HG03460 (cell line): ENCODE measurements at regions not wholly inside any gene's neighbourhood (a gene's known extent, or its start where the extent isn't known, plus 50 kb on each side); places are given as distances from the start of the nearest gene placed in this dataset.

Source experiments
- ATAC-seq: cut with Tn5 transposase; IDR thresholded peaks from one replicate; pipeline ENCODE4 v1.9.1; 2021; ENCODE audit not compliant: unreplicated experiment

DNA sequence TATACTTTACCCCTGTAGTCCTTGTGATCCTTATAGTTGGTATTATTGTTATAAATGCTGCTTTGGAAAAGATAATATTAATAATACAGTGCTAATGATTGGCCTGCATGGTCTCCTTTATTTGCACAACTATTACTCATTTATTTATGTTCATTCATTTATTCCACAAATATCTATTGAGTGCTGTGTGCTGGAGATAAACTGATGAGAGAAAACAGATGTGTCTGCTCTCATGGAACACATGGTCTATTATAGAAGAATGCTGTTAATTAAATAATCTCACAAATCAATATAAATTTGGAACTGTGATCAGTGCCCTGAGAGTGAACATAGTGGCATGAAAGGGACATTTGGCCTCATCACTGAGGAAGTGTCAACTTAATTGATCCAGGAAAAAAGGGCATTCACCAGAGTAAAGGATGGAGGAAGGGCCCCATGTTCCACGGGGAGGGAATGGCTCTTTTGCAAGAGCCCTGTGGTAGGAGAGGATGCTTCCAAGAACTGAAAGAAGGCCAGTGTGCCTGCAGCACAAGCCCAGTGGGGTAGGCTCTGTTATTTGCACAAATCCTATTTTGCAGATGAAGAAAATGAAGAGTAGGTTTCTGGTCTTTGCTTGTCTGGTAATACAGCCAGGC lies 91.5 kb upstream of the STK39 start:
- ATAC-seq, result no peak

DNA sequence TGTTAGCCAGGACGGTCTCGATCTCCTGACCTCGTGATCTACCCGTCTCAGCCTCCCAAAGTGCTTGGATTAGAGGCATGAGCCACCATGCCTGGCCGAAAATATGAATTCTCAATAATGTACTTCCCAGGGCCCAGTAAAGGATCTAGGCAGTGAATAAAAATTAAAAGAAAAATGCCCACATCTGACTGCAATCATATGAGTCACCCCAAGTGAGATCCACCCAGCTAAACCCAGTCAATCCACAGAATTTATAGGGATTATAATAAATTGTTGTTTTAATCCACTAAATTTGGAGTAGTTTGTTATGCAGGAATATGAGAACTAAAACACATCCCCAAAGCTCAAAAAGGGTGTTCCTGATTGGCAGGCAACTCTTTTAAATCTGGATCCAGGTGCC lies 93.5 kb upstream of the STK39 start:
- ATAC-seq, result no peak

DNA sequence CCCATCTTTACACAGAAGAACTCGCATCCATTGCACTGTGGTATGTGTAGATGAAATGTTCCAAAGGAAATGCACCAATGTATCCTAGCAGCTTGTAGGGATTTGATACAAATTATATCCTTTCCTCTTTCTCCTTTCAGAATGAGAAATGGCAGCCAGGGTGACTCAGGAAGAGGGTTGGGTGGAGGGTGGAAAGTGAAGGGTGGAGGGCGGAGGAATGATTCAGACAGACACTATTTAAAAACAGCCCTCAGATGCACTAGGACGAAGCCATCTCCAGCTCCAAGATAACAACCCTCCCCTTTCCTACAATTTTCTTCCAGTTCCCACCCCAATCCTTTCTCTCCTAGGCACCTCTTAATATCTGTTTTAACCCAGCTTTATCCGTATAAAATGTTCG lies 96.2 kb upstream of the STK39 start:
- ATAC-seq, result no peak

DNA sequence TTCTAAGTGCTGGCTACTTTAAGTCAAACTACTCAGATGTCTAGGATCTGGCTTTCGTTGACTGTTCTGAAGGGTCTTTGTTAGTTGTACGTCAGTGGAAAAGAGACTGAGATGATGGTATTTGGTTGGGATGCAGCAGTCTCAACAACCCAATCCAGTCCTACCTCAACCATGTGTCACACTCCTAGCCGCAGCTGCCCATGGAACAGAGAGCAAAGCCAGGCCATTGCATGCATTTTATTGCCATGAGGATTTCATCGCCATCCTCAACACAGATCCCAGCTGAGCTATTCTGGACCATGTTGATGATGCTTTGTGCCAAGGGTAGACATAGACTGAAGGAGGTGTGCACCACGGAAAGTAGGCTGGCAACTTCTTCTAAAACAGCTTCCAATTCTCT lies 97.3 kb upstream of the STK39 start:
- no peak for ATAC-seq

DNA sequence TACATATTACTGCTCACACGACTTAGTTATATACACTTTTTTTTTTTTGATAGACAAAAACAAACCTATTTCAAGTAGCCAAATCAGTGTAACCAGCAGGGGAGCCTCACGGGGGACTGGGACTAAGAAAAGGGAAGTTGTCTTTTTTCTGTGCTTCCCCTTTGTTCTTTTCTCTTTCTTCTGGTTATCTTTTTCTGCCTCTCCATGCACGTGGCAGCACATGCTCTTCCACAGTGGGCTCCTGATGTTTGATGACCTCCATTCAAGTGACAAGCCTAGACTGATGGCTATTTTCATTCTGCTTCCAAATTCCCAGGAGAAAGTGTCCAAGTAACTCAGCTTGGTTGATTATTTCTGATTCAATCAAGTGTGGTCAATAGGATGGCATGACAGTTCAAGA lies 98.2 kb upstream of the STK39 start:
- no peak for ATAC-seq

DNA sequence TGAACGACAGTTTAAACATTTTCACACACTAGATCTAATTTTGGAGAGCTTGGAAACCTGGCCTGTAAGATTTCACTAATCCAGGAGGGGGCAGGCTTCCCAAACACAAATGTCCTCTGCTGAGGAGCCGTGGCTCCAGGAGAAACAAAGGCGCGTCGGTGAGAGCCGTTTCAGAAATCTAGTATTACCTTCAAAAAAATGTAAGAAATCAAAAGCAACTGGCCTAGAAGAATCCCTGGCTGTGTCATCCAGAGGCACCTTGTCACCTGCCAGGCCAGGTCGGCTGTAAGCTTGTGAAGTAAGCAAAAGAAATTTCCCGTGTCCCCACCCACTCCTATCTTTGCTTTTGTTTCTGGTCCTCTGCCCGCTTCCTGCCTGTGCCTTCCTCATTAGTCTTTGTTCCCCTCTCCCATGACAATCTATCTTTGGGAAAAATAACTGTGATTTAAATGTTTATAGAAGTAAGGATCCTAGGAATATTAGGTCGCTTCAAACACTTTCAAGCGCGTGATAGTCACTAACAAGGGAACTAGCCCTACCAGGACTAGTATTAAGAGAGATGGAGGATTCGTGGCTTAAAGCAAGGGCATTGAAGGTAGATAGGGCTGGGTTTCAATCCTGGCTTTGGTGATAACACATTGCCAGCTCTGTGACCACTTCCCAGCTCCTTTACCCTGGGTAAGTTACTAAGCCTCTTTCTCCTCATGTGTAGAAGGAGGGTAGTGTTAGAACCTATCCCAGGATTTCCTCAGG lies 99.5 kb upstream of the STK39 start:
- peak; percentile 83 for ATAC-seq

DNA sequence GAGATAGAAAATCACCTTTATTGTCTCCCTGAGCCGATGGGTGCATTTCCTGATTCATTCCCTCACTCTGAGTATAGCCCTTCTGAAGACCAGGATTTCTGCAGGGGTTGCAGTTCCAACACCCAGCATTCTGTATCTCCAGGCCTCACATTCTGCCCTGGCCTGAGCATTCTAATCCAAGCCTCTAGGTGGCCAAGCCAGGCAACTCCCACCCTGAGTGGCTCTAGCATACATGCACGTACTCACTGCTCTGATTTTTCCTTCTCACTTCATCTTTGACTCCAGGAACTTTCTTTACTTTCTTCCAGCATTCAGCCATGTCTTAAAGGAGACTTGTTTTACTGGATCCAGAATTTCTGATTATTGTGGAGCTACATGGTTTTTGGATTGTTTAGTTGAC lies 100.7 kb upstream of the STK39 start:
- ATAC-seq, result no peak

DNA sequence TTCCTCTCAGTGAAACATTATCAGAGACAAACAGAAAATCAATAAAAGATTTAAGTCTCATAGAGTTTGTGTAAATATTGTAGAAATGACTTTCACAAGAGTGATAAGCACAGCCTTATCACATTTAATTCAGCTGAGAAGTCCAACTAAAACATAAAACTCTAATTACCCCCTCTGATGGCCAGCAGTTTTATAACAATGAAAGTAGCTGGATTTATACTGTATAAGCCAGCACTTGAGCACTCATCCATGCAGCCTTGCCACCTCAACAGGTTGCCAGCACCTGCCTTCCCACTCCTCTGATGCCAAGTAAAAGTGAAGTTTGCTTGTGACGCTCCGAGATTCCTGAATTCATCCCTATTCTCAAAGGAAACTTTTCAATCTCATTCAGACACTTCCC lies 103.0 kb upstream of the STK39 start:
- ATAC-seq, result no peak

DNA sequence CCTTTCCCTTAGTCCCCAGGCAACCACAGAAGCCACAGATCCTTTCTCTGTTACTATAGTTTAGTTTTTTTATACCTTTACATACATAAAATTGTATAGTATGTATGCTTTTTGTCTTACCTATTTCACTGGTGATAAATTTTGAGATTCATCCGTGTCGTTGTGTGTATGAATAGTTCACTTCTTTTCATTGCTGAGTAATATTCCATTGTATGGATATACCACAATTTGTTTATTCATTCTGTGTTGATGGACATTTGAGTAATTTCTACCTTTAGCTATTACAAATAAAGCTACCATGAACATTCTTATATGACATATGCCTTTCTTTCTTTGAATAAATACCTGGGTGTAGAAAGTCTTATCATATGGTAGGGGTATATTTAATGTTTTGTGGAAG lies 102.8 kb upstream of the CERS6 start:
- no peak for ATAC-seq

DNA sequence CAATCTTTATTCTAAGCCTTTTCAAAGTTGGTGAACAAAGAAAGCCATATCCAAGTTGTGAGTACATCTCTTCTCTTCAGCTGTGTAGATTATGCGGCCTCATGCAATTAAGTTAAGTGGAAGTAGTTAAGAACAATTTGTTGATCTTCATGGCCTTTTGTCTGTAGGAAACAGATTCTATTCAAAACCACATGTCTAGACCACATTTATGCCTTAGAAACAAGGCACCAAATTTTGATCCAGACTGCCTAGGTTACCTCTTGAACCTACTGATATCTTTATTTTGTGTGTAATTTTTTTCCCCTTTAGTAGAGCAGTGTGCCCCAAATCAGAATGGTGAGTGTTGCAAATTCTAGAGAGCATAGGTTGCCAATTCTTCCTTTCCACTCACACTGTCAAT lies 101.6 kb upstream of the CERS6 start:
- ATAC-seq, result no peak

DNA sequence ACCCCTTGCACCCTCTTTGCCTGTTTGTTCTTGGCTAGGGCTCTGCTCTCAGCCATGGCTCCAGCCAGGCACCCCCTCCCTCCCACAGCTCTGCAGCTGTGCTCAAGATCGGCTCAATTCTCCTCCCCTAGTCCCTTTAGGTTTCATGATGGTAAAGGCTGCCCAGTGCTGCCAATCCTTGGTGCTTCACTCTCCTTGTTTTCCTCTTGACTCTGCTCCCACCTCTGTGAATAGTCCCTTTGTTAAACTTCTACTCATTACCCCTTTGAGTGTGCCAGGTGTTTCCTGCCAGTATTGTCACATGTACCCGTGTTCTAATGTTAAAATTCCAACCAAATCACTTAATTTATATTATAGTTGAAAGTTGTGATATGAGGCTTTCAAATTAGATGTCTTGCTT lies 101.0 kb upstream of the CERS6 start:
- ATAC-seq, result no peak

DNA sequence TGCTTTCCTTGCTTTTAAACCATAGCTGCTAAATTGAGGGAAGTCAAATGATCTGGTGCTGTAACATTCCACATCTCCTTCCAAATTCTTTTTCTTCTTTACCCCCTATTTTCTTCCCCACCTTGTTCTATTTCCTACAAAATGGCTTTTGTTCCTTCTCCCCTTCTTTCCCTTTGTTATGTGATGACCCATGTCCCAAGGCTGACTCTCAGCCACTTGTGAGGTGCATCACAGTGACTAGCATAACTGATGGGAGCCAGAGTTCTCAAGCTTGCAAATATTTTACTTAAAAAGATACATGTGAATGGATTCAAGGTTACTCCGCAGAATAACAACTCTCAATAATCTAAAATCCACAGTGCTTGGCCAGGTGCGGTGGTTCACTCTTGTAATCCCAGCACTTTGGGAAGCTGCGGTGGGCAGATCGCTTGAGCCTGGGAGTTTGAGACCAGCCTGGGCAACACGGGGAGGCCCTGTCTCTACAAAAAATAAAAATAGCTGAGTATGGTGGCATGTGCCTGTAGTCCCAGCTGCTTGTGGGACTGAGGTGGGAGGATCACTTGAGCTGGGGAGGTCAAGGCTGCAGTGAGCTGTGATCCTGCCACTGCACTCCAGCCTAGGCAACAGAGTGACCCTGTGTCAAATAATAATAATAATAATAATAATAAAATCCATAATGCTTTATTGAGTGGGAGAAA lies 100.1 kb upstream of the CERS6 start:
- ATAC-seq, result no peak

DNA sequence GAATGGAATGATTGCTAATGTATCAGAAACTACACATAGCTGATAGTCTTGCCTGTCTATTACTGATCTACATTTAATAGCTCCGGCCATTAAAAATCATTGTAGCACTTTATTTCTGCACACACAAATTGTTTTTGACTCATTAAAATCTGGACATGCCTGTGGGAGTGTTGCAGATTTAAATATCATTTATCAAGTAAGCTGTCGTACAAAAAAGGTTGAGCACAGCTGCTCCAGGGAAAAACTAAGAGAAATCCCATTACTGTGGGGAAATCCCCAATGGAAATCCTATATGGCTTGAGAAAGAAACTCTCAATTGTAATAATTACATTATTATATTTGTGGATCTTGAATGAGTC lies 99.6 kb upstream of the CERS6 start:
- no peak for ATAC-seq

DNA sequence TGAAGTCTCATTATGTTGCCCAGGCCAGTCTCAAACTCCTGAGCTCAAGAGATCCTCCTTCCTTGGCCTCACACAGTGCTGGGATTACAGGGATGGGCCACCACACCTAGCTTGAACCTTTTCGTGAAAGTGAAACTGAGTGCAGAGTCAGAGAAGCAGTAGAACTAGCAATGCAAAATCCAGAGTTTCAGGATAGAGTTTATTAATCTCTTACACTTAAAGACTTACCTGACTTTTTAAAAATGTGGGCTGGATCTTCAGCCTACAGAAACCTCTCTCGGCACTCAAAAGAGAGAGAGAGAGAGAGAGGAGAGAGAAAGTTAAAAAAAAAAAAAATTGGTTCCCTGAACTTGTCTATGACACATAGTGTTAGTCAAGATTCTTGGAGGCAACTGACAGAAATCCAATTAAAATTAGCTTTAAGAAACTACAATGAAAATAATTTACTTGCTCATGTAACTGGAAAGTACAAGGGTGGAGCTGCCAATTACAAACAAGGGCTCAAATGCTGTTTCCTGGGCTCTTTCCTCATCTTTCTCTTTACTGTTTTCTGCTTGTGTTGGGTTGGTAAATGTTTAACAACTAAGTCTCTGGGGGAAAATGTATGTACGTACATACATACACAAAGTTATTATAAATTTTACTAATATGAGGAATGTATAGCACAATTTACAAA lies 98.1 kb upstream of the CERS6 start:
- peak; percentile 51 for ATAC-seq

DNA sequence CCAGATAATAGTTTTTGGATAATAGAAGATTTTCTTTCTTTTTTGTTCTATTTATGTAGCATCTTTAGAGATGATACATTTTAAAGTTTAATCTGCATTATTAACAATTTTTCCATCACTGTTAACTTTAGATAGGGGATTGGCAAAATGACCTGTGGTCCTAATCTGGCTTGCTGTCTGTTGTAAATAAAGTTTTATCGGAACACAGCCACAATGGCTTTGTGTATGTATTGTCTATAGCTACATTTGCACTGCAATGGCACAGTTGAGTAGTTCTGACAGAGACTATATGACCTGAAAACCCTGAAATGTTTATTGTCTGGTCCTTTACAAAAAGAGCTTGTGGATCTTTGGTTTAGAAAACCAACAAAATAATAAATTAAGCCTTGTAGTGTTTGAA lies 97.0 kb upstream of the CERS6 start:
- no peak for ATAC-seq

DNA sequence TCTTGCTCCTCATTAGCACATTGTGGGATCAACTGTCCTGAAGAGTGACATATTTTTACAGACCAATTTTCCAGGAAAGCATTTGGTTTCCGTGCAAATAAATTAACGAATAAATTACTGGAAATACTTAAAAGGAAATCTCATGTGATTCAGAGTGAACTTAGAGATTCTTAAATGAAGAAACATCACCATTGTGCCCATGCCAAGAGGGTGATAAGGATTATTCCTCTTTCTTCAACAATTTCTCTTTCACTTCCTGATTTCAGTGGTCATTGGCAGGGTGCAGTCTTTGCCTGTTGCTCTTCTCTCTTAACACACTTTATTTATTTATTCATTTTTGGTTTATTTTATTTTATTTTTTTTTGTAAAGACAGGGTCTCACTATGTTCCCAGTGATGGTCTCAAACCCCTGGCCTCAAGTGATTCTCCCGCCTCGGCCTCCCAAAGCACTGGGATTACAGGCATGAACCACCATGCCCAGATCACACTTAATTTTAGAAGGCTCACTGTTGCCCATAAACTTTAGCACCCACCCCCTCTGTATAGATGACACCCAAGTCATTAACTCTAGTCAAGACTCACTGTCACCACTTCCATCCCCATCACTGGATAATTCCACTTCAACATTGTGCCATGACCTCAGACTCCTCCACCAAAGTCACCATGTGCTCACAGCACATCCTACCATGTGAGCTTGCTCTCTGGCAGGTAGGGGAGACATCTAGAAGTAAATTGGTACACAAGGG lies 92.6 kb upstream of the CERS6 start:
- ATAC-seq, result peak; percentile 85

DNA sequence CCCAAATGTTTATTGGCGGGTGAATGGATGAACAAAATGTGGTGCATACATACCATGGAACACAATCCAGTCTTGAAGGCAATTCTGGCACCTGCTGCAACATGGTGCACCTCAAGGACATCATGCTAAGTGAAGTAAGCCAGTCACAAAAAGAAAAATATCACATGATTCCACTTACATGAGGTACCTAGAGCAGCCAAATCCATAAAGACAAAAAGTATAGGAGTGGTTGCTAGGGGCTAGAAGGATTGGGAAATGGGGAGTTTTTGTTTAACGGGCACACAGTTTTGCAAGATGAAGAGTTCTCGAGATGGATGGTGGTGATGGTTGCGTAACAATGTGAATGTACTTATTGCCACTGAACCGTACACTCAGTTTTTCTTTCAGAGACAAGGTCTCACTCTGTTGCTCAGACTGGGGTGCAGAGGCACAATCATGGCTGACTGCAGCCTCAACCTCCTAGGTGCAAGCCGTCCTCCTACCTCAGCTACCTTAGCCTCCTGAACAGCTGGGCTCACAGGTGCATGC lies 90.9 kb upstream of the CERS6 start:
- ATAC-seq, result no peak

DNA sequence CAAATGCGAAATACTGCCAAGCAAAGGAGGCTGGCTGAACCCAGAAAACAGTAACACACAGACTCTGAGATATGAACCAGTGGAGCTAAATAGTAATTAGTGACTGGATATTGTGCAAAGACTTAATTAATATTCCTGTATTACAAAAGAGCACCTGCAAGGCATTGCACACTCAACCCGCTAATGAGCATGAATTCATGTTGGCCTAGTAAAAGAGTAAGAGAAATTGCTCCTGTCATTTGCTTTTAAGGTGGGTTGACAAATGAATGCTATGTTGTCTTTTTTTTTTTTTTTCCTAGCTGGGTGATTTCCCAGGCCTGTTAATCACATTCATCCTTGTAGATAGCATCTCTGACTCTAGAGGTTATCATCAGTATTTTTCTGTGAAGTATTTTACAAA lies 87.0 kb upstream of the CERS6 start:
- ATAC-seq, result no peak

DNA sequence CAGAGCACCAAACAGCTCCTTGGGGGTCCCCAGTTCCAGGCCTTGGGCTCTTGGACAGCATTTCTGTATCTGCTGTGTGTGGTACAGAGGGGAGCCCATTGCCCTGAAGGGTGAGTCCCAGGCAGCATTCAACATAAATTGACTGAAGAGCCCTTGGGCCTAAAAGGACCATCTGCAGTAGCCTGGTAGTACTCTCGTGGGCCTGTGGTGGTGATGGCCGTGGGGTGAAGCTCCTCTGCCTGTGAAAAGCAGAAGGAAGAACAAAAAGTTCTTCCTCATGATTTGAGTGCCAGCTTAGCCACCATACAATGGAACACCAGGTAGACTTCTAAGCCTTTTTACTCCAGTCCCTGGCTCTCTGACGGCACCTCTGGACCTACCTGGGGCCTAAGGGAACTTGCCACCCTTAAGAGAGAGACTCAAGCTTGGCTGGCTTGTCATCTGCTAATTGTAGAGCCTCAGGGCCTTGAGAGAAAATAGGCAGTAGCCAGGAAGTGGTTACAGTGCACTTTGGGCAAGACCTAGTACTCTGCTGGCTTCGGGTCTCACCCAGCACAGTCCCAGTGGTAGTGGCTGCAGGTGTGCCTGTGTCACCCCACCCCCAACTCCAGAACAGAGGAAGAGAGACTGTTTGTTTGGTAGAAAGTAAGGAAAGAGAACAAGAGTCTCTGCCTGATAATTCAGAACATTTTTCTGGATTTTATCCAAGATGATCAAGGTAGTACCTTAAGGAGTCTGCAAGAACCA lies 84.6 kb upstream of the CERS6 start:
- peak; percentile 93 for ATAC-seq

DNA sequence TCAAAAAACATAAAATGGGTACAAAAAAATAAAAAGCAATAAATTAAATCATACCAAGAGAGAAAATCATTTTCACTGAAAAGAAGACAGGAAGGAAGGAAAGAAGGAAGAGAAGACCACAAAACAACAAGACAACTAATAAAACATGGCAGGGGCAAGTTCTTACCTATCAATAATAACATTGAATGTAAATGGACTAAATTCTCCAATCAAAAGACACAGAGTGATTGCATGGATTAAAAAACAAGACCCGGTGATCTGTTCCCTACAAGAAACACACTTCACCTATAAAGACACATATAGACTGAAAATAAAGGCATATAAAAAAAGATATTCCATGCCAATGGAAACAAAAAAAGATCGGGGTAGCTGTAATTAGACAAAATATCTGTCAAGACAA lies 82.6 kb upstream of the CERS6 start:
- no peak for ATAC-seq
